Calu3 (cell line): ENCODE measurements at regions not wholly inside any gene's neighbourhood (a gene's known extent, or its start where the extent isn't known, plus 50 kb on each side); places are given as distances from the start of the nearest gene placed in this dataset.

Source experiments
- BruUV-seq: library from RNA; stranded (reverse); fragments of 400-500 nt; replicated peaks from 2 replicates; lab custom pipeline; 2021; lab: Mats Ljungman, UMichigan
- CTCF ChIA-PET: fragments of 300-600 bp; sonication (Branson Sonifier 250); formaldehyde crosslinking; loops from one replicate; lab custom pipeline; 2022; ENCODE audit warnings: antibody characterized with exemption; lab: Charles Lee
- DNase-seq: peaks from one replicate; pipeline ENCODE4 v3.0.0; 2022
- H3K27ac Mint-ChIP-seq: one replicate; pipeline ENCODE4 v1.8.0; 2022; ENCODE audit warnings: mixed read lengths; ENCODE audit not compliant: unreplicated experiment
- H3K27me3 Mint-ChIP-seq: one replicate; pipeline ENCODE4 v1.8.0; 2022; ENCODE audit warnings: mixed read lengths; ENCODE audit not compliant: unreplicated experiment
- H3K36me3 Mint-ChIP-seq: one replicate; pipeline ENCODE4 v1.8.0; 2022; ENCODE audit warnings: mild to moderate bottlenecking, moderate library complexity, mixed read lengths; ENCODE audit not compliant: insufficient read depth, unreplicated experiment
- H3K4me1 Mint-ChIP-seq: one replicate; pipeline ENCODE4 v1.8.0; 2022; ENCODE audit warnings: mild to moderate bottlenecking, low read depth, mixed read lengths; ENCODE audit not compliant: unreplicated experiment
- H3K4me3 Mint-ChIP-seq: one replicate; pipeline ENCODE4 v1.8.0; 2022; ENCODE audit warnings: mild to moderate bottlenecking, low read depth, moderate library complexity, mixed read lengths; ENCODE audit not compliant: unreplicated experiment
- H3K9me3 Mint-ChIP-seq: one replicate; pipeline ENCODE4 v1.8.0; 2022; ENCODE audit warnings: low read depth, mixed read lengths; ENCODE audit not compliant: unreplicated experiment
- intact Hi-C: fragments of 100-400 bp; cut with micrococcal nuclease; formaldehyde crosslinking; loops from one replicate; pipeline ENCODE4 v1.10.0; 2022; ENCODE audit not compliant: unreplicated experiment
- TF ChIP-seq, protein P1 (sequence below): fragments of 200-600 bp; IDR thresholded peaks from one replicate; pipeline ENCODE4 v1.8.0; 2022; ENCODE audit warnings: antibody characterized with exemption; ENCODE audit not compliant: unreplicated experiment

DNA sequence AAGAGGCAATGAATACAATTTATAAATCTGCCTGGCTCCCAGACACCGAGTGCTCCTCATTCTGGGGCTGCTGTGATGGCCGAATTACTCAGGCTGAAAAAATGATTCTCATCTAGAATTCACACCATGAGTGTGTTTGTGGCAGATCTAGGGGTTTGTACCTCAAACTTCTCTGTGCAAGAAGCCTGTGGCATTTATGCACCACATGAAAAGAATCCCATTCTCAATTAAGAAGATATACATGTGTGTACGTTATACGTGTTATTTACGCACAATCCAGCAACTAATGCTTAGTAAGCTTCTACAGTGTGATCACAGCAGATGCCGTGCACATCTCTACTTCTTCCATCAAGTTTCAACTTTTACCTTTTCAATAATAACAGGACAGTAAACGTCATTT, 476.8 kb downstream of the SHQ1 start:
- TF ChIP-seq, protein P1, sequence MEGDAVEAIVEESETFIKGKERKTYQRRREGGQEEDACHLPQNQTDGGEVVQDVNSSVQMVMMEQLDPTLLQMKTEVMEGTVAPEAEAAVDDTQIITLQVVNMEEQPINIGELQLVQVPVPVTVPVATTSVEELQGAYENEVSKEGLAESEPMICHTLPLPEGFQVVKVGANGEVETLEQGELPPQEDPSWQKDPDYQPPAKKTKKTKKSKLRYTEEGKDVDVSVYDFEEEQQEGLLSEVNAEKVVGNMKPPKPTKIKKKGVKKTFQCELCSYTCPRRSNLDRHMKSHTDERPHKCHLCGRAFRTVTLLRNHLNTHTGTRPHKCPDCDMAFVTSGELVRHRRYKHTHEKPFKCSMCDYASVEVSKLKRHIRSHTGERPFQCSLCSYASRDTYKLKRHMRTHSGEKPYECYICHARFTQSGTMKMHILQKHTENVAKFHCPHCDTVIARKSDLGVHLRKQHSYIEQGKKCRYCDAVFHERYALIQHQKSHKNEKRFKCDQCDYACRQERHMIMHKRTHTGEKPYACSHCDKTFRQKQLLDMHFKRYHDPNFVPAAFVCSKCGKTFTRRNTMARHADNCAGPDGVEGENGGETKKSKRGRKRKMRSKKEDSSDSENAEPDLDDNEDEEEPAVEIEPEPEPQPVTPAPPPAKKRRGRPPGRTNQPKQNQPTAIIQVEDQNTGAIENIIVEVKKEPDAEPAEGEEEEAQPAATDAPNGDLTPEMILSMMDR, result no peak

DNA sequence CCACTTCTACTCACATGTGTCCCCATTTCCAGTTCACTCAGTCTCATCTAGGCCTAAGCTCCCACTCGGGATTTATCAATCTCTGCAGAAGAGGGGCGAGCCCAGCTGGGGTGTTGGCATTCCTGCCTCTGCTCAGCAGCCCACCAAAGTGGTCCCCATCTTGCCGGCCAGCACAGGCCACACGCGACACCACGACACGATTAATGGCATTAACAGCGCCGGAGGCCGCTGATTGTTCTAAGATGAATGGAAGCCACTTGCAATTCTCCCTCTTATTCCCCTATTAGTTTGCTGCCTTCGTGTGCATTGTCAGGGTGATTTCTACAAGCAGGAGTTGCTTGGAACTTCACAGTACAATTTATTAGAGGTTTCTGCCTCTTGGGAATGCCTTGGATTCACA, 477.3 kb downstream of the SHQ1 start:
- H3K4me1 Mint-ChIP-seq, result no peaks in the 10 kb centered on the region
- H3K36me3 Mint-ChIP-seq, result no peaks in the 10 kb centered on the region
- no peak overlapping the region for H3K27ac Mint-ChIP-seq
- no peaks in the 10 kb centered on the region for H3K27me3 Mint-ChIP-seq
- BruUV-seq, result no TSS peak
- TF ChIP-seq, protein P1, result no peak
- no peaks in the 10 kb centered on the region for H3K9me3 Mint-ChIP-seq
- DNase-seq, result no peak
- intact Hi-C loops, result no loop called here
- CTCF ChIA-PET, result no interaction called here
- no peak overlapping the region for H3K4me3 Mint-ChIP-seq

More for the DNA sequence above, 476.8 kb downstream of the SHQ1 start:
- Mint-ChIP-seq H3K27ac (no peak overlapping the region), H3K9me3 (no peaks in the 10 kb centered on the region), H3K4me3 (no peak overlapping the region), H3K36me3 (no peaks in the 10 kb centered on the region), H3K4me1 (no peaks in the 10 kb centered on the region), H3K27me3 (no peaks in the 10 kb centered on the region)
- BruUV-seq, result no TSS peak
- no peak for DNase-seq
- CTCF ChIA-PET, result no interaction called here
- intact Hi-C loops, result no loop called here

DNA sequence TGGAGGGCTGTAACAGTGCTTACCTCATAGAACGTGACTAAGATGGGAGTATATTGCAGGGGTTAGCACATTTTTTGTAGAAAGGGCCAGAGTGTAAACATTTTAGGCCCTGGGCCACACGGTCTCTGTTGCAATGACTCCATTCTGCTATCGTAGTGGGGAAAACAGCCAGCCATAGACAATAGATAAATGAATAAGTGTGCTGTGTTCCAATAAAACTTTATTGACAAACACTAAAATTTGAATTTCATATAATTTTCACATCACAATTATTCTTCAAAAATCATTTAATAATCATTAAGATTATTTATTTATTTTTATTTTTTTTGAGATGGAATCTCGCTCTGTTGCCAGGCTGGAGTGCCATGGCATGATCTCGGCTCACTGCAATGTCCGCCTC, 478.6 kb downstream of the SHQ1 start:
- H3K36me3 Mint-ChIP-seq, result no peaks in the 10 kb centered on the region
- H3K4me3 Mint-ChIP-seq, result no peak overlapping the region
- H3K4me1 Mint-ChIP-seq, result no peaks in the 10 kb centered on the region
- no peak for DNase-seq
- CTCF ChIA-PET, result no interaction called here
- no peak overlapping the region for H3K27ac Mint-ChIP-seq
- H3K27me3 Mint-ChIP-seq, result no peaks in the 10 kb centered on the region
- TF ChIP-seq, protein P1, result no peak
- BruUV-seq, result no TSS peak
- no peaks in the 10 kb centered on the region for H3K9me3 Mint-ChIP-seq
- intact Hi-C loops, result no loop called here

DNA sequence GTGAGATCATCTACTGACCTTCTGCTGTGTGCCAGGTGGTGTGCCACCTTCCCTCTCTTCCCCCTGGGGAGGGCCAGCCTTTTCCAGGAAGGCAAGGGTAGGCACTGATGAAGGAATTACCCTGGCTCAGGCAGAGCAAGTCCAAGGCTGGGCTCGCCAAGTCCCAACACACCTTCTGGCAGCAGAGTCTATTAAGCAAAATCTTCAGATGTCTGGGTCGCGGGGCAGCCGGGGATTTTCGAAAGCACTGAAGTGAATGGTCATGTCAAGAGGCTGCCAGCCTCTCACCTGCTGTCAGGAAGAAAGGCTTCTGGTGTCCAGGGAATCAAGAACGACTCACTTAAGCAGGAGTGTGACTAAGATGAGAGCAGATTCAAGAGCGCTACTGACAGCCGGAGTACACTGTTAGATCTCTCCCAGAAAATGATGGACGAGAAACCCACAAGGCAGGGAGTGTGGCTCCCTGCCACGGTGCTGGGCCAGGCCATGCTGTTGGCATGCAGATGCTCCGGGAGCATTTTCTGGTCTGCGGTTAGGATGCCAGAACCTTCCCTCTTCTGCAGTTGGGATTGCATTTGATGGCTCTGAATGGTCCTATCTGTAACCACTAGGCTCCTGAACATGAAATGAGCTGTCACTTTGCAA, 479.8 kb downstream of the SHQ1 start:
- no peak for DNase-seq
- CTCF ChIA-PET, result interaction anchor here (0.6 kb wide), 1 partner anchor 508 kb away, joined by 4 read pairs; no protein-coding TSS in a partner anchor
- no peak overlapping the region for H3K27ac Mint-ChIP-seq
- H3K9me3 Mint-ChIP-seq, result no peaks in the 10 kb centered on the region
- TF ChIP-seq, protein P1, result no peak
- no peaks in the 10 kb centered on the region for H3K4me1 Mint-ChIP-seq
- H3K4me3 Mint-ChIP-seq, result no peak overlapping the region
- H3K36me3 Mint-ChIP-seq, result no peaks in the 10 kb centered on the region
- BruUV-seq, result no TSS peak
- peaks cover 4% of the 10 kb centered on the region for H3K27me3 Mint-ChIP-seq
- intact Hi-C loops, result no loop called here
